Body of pancreas (tissue), 4 donors: ENCODE measurements at regions not wholly inside any gene's neighbourhood (a gene's known extent, or its start where the extent isn't known, plus 50 kb on each side); places are given as distances from the start of the nearest gene placed in this dataset.
A peak's percentile ranks its signal among the peaks of the same experiment; 100 is the strongest.

Experiments used
- ATAC-seq: fragments of 150-250 bp; one replicate; pipeline ENCODE4 v1.9.1; 2016
- DNase-seq, 4 donors: peaks; one replicate each; pipeline ENCODE4 v3.0.0-alpha.2; 2019
- H3K27ac ChIP-seq, 4 donors: fragments of 200-600 bp; sonication (generic); 1 replicate in 3 of 4; 2 replicates in 1 of 4; pipeline versions ENCODE4 v1.5.1 to v1.6.1; 2016 to 2019; ENCODE audit warnings: mild to moderate bottlenecking in 1 of 4, mixed read lengths in 1 of 4, moderate library complexity in 1 of 4
- H3K27me3 ChIP-seq, 2 donors: fragments of 200-600 bp; sonication (generic); one replicate each; pipeline ENCODE4 v1.6.0; 2016; ENCODE audit warnings: mild to moderate bottlenecking in 1 of 2
- H3K36me3 ChIP-seq, 2 donors: fragments of 200-600 bp; sonication (generic); replicated peaks in 1 of 2; 2 replicates each; pipeline ENCODE4 v1.5.1; 2016; ENCODE audit warnings: low read depth in 2 of 2; ENCODE audit not compliant: insufficient read depth in 1 of 2
- H3K4me1 ChIP-seq: fragments of 200-600 bp; sonication (generic); one replicate; pipeline ENCODE4 v1.6.0; 2016
- H3K4me3 ChIP-seq, 2 donors: fragments of 200-600 bp; sonication (generic); 1 replicate in 1 of 2; 2 replicates in 1 of 2; pipeline ENCODE4 v1.5.1; 2016 to 2019
- H3K9me3 ChIP-seq, 3 donors: fragments of 200-600 bp; sonication (generic); 1 replicate in 2 of 3; 2 replicates in 1 of 3; pipeline ENCODE4 v1.5.1; 2016
- POLR2A ChIP-seq, 3 donors: fragments of 450-650 bp; IDR thresholded peaks; one replicate each; pipeline ENCODE4 v1.6.1; 2016; ENCODE audit warnings: antibody characterized with exemption in 3 of 3, mild to moderate bottlenecking in 2 of 3
- WGBS, 2 donors: methylation state at CpG; one replicate each; pipeline ENCODE4 v1.1.5; 2017; 5-methylcytosine and 5-hydroxymethylcytosine counted together
- intact Hi-C: fragments of 100-400 bp; cut with DNase I; formaldehyde crosslinking; loops from one replicate; pipeline ENCODE4 v1.15.1; 2023
- TF ChIP-seq, protein P1 (sequence below), 7 experiments: fragments of 450-650 bp in 4 of 7; fragments of 200-600 bp in 3 of 7; sonication (generic) in 3 of 7; IDR thresholded peaks; one replicate each; pipeline ENCODE4 v1.5.1; 2016 to 2019; ENCODE audit warnings: antibody characterized with exemption in 7 of 7

DNA sequence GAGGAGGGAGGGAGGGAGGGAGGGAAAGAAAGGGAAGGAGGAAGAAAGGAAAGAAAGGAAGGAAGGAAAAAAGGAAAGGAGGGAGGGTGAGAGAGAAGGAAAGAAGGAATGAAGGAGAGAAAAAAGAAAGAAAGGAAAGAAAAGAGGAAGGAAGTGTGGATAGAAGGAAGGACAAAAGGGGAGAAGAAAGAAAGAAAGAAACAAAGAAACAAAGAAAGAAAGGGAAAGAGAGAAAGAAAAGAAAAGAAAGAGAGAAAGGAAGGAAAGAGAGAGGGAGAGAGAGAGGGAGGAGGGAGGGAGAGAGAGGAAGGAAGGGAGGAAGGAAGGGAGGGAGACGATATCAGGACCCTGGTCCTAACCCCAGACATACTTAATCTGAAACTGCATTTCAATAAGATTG is 146.2 kb upstream of the ZC3H11B start:
- ATAC-seq (no peak), DNase-seq (no peak)
- Histone ChIP-seq H3K9me3 (no peaks in the 10 kb centered on the region), H3K27me3 (no peaks in the 10 kb centered on the region), H3K4me3 (no peak overlapping the region), H3K27ac (no peak overlapping the region), H3K36me3 (no peaks in the 10 kb centered on the region), H3K4me1 (no peaks in the 10 kb centered on the region)
- WGBS, 2 donors, result 0 to 10% methylated on average over 1 of the region's 1 CpG
- TF ChIP-seq, protein P1, sequence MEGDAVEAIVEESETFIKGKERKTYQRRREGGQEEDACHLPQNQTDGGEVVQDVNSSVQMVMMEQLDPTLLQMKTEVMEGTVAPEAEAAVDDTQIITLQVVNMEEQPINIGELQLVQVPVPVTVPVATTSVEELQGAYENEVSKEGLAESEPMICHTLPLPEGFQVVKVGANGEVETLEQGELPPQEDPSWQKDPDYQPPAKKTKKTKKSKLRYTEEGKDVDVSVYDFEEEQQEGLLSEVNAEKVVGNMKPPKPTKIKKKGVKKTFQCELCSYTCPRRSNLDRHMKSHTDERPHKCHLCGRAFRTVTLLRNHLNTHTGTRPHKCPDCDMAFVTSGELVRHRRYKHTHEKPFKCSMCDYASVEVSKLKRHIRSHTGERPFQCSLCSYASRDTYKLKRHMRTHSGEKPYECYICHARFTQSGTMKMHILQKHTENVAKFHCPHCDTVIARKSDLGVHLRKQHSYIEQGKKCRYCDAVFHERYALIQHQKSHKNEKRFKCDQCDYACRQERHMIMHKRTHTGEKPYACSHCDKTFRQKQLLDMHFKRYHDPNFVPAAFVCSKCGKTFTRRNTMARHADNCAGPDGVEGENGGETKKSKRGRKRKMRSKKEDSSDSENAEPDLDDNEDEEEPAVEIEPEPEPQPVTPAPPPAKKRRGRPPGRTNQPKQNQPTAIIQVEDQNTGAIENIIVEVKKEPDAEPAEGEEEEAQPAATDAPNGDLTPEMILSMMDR (IDR thresholded peaks at IDR 0.05), result no peak
- TF ChIP-seq POLR2A (IDR thresholded peaks at IDR 0.05), result no peak
- intact Hi-C loops, result no loop called here

DNA sequence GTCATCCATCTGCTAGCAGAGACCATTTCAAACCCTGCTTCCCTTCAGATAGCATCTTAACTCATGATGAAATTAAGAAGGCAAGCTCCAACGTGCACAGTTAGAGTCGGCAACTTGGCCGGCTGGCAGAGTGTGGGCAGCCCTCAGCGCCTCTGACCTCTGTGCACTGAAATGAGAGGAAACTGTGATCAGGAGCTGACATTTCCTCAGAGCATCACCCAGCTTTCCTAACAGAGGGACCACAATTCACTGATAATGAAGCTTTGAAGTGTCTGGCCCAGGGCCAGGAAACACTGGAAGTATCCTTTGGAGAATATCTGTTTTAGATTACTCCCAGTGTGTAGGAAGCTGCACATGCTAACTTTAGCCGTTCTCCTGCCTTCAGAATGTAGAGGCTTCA is 145.0 kb upstream of the ZC3H11B start:
- Histone ChIP-seq H3K36me3 (no peaks in the 10 kb centered on the region), H3K27ac (no peak overlapping the region), H3K27me3 (no peaks in the 10 kb centered on the region), H3K4me1 (no peaks in the 10 kb centered on the region), H3K4me3 (no peak overlapping the region), H3K9me3 (no peaks in the 10 kb centered on the region)
- 54 to 60% methylated on average over 5 of the region's 5 CpGs for WGBS, 2 donors
- TF ChIP-seq, protein P1 (IDR thresholded peaks at IDR 0.05), result no peak
- TF ChIP-seq POLR2A (IDR thresholded peaks at IDR 0.05), result no peak
- DNase-seq (peak in 1 of 4 donors; percentile 13), ATAC-seq (peak; percentile 30)
- intact Hi-C loops, result no loop called here

DNA sequence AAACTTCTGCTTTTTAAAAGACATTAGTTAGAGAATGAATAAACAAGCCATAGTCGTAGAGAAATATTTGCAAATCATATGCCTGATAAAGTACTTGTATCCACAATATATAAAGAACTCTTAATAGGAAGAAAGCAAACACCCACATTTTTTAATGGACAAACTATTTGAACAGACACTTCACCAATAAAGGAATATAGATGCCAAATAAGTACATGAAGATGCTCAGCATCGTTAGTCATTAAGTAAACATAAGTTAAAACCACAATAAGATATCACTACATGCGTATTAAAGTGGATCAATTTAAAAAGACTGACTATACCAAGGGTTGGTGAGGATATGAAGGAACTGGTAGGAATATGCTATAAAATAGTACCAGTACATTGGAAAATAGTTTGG is 142.3 kb upstream of the ZC3H11B start:
- H3K27me3 ChIP-seq, result no peaks in the 10 kb centered on the region
- no peaks in the 10 kb centered on the region for H3K4me1 ChIP-seq
- H3K36me3 ChIP-seq, result no peaks in the 10 kb centered on the region
- no peak overlapping the region for H3K27ac ChIP-seq
- H3K9me3 ChIP-seq, result no peaks in the 10 kb centered on the region
- no peak for ATAC-seq
- intact Hi-C loops, result no loop called here
- DNase-seq, result no peak
- no peak for TF ChIP-seq POLR2A (IDR thresholded peaks at IDR 0.05)
- TF ChIP-seq, protein P1 (IDR thresholded peaks at IDR 0.05), result no peak
- 59 to 72% methylated on average over 3 of the region's 3 CpGs for WGBS, 2 donors
- no peak overlapping the region for H3K4me3 ChIP-seq

DNA sequence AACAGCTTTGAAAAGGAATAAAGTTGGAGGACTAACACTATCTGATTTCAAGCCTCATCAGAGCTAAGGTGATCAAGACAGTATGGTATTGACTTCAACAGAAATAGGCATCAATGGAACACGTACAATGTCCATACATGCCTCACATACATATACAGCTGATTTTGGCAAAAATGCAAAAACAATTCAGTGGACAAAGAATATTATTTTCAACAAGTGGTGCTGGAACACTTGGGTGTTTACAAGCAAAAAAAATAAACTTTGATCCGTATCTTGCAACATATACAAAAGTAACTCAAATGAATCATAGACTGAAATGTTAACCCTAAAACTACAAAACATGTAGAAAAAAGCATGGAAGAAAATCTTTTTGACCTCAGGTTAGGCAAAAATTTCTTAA is 141.9 kb upstream of the ZC3H11B start:
- TF ChIP-seq, protein P1 (IDR thresholded peaks at IDR 0.05), result no peak
- no peak for TF ChIP-seq POLR2A (IDR thresholded peaks at IDR 0.05)
- intact Hi-C loops, result no loop called here
- DNase-seq, result no peak
- Histone ChIP-seq H3K27me3 (no peaks in the 10 kb centered on the region), H3K27ac (no peak overlapping the region), H3K36me3 (no peaks in the 10 kb centered on the region), H3K4me1 (no peaks in the 10 kb centered on the region), H3K9me3 (no peaks in the 10 kb centered on the region), H3K4me3 (no peak overlapping the region)
- ATAC-seq, result no peak
- WGBS, 2 donors, result 44 to 47% methylated on average over 2 of the region's 2 CpGs

DNA sequence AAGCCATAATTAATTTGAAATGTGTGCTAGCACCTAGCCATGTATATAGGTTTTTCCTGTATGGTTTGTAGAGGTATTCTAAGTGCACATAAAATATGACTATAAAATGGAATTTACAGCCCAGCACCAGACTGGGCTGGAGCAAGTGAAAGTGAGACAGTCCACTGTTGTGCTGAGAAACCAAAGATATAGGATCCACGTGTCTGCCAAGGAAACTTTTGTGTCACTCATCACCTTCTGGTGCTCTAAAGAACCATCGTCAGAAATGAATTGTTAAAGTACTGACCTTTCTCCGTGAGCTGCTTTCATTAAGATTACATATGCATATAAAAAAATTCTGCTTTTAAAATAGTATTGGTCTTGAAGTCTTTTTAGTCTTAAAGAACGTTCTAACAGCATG is 141.0 kb upstream of the ZC3H11B start:
- WGBS, 2 donors, result 47 to 51% methylated on average over 4 of the region's 4 CpGs
- Histone ChIP-seq H3K9me3 (no peaks in the 10 kb centered on the region), H3K27me3 (no peaks in the 10 kb centered on the region), H3K36me3 (no peaks in the 10 kb centered on the region), H3K4me3 (no peak overlapping the region), H3K4me1 (no peaks in the 10 kb centered on the region), H3K27ac (no peak overlapping the region)
- DNase-seq (no peak), ATAC-seq (no peak)
- no peak for TF ChIP-seq POLR2A (IDR thresholded peaks at IDR 0.05)
- TF ChIP-seq, protein P1 (IDR thresholded peaks at IDR 0.05), result no peak
- intact Hi-C loops, result no loop called here
